ENCODE measurements at regions not wholly inside any gene's neighbourhood (a gene's known extent, or its start where the extent isn't known, plus 50 kb on each side); places are given as distances from the start of the nearest gene placed in this dataset.

- Histone ChIP-seq H3K4me3 (no peak overlapping the region), H3K4me1 (peaks cover 0 to 29% (median 4%) of the 10 kb centered on the region in 4 donors), H3K27me3 (no peaks in the 10 kb centered on the region), H3K9me3 (no peaks in the 10 kb centered on the region), H3K36me3 (no peaks in the 10 kb centered on the region), H3K27ac (no peak overlapping the region)
- intact Hi-C loops (cut with DNase I; ENCODE audit: low total_unique reads) = no loop called here
- TF ChIP-seq CTCF (IDR thresholded peaks at IDR 0.05) = no peak
- no peak for DNase-seq
These were observed 369.1 kb downstream of the C16orf95 start for GRCh38 chr16:86948046-86948445.

- DNase-seq = no peak
- H3K36me3 ChIP-seq = no peaks in the 10 kb centered on the region
- no peak overlapping the region for H3K4me3 ChIP-seq
- no peak overlapping the region for H3K27ac ChIP-seq
- intact Hi-C loops (cut with DNase I; ENCODE audit: low total_unique reads) = no loop called here
- H3K27me3 ChIP-seq = no peaks in the 10 kb centered on the region
- peaks cover 0 to 27% (median 4%) of the 10 kb centered on the region in 4 donors for H3K4me1 ChIP-seq
- no peaks in the 10 kb centered on the region for H3K9me3 ChIP-seq
- no peak for TF ChIP-seq CTCF (IDR thresholded peaks at IDR 0.05)
These were observed 368.1 kb downstream of the C16orf95 start for GRCh38 chr16:86949116-86949515.

- Histone ChIP-seq H3K27ac (no peak overlapping the region), H3K9me3 (no peaks in the 10 kb centered on the region), H3K4me1 (peaks cover 0 to 27% (median 4%) of the 10 kb centered on the region in 4 donors), H3K27me3 (no peaks in the 10 kb centered on the region), H3K4me3 (no peak overlapping the region), H3K36me3 (no peaks in the 10 kb centered on the region)
- no peak for DNase-seq
- intact Hi-C loops (cut with DNase I; ENCODE audit: low total_unique reads) = no loop called here
- TF ChIP-seq CTCF (IDR thresholded peaks at IDR 0.05) = no peak
These were observed 367.6 kb downstream of the C16orf95 start for GRCh38 chr16:86949630-86950029.

GRCh38 chr16:86951041-86951822, 366.0 kb downstream of the C16orf95 start:
- Histone ChIP-seq H3K9me3 (no peaks in the 10 kb centered on the region), H3K36me3 (no peaks in the 10 kb centered on the region), H3K27me3 (no peaks in the 10 kb centered on the region), H3K4me1 (peaks cover 0 to 26% (median 4%) of the 10 kb centered on the region in 4 donors), H3K4me3 (no peak overlapping the region), H3K27ac (peak overlapping the region; percentile 55 to 62)
- intact Hi-C loops (cut with DNase I; ENCODE audit: low total_unique reads) = no loop called here
- DNase-seq = no peak
- no peak for TF ChIP-seq CTCF (IDR thresholded peaks at IDR 0.05)

- TF ChIP-seq CTCF (IDR thresholded peaks at IDR 0.05) = no peak
- intact Hi-C loops (cut with DNase I; ENCODE audit: low total_unique reads) = no loop called here
- peak; percentile 74 to 83 for DNase-seq
These were observed 365.2 kb downstream of the C16orf95 start for GRCh38 chr16:86951831-86952598.

More at GRCh38 chr16:86951831-86952598, 365.2 kb downstream of the C16orf95 start:
- H3K4me3 ChIP-seq = no peak overlapping the region
- H3K27me3 ChIP-seq = peaks cover 0 to 1% of the 10 kb centered on the region in 2 donors
- H3K36me3 ChIP-seq = no peaks in the 10 kb centered on the region
- H3K4me1 ChIP-seq = peaks cover 0 to 18% (median under 1%) of the 10 kb centered on the region in 4 donors
- H3K27ac ChIP-seq = peak overlapping the region; percentile 55 to 62
- H3K9me3 ChIP-seq = no peaks in the 10 kb centered on the region
